Sigmoid colon (tissue), 6 donors: ENCODE measurements at regions not wholly inside any gene's neighbourhood (a gene's known extent, or its start where the extent isn't known, plus 50 kb on each side); places are given as distances from the start of the nearest gene placed in this dataset.

ENCODE experiments used
- DNase-seq: peaks from one replicate; pipeline ENCODE4 v3.0.0-alpha.2; 2019
- H3K27ac ChIP-seq, 4 donors: fragments of 200-600 bp; sonication (generic); one replicate each; pipeline ENCODE4 v1.5.1; 2016 to 2019; ENCODE audit warnings: mild to moderate bottlenecking in 1 of 4
- H3K27me3 ChIP-seq, 3 donors: fragments of 200-600 bp; sonication (generic); one replicate each; pipeline ENCODE4 v1.5.1; 2019; ENCODE audit warnings: mild to moderate bottlenecking in 1 of 3
- H3K36me3 ChIP-seq, 4 donors: fragments of 200-600 bp; sonication (generic); one replicate each; pipeline ENCODE4 v1.5.1; 2016 to 2019
- H3K4me1 ChIP-seq, 4 donors: fragments of 200-600 bp; sonication (generic); one replicate each; pipeline ENCODE4 v1.5.1; 2017 to 2019
- H3K4me3 ChIP-seq, 4 donors: fragments of 200-600 bp; sonication (generic); one replicate each; pipeline ENCODE4 v1.5.1; 2017 to 2019; ENCODE audit warnings: mild to moderate bottlenecking in 2 of 4, moderate library complexity in 1 of 4
- H3K9me3 ChIP-seq, 4 donors: fragments of 200-600 bp in 3 of 4; sonication (generic) in 3 of 4; one replicate each; pipeline versions ENCODE4 v1.5.1 to v1.6.1; 2013 to 2019
- EP300 ChIP-seq, 4 donors: sonication (generic); formaldehyde crosslinking; IDR thresholded peaks; one replicate each; pipeline ENCODE4 v1.6.1; 2017; ENCODE audit warnings: antibody characterized with exemption in 4 of 4
- POLR2A ChIP-seq, 2 donors: fragments of 450-650 bp; IDR thresholded peaks; one replicate each; pipeline ENCODE4 v1.6.1; 2016; ENCODE audit warnings: antibody characterized with exemption in 2 of 2, mild to moderate bottlenecking in 2 of 2, moderate library complexity in 2 of 2
- POLR2AphosphoS5 ChIP-seq, 4 donors: sonication (generic); formaldehyde crosslinking; IDR thresholded peaks; one replicate each; pipeline ENCODE4 v1.6.1; 2017; ENCODE audit warnings: antibody characterized with exemption in 4 of 4
- WGBS, 2 donors: extraction: QIAGEN DNeasy Blood & Tissue Kit; methylation state at CpG; one replicate each; pipeline ENCODE4 v1.1.7; 2013; 5-methylcytosine and 5-hydroxymethylcytosine counted together
- intact Hi-C: fragments of 100-400 bp; cut with DNase I; formaldehyde crosslinking; loops from one replicate; pipeline ENCODE4 v1.15.1; 2023
- TF ChIP-seq, protein P1 (sequence below), 4 experiments: fragments of 450-650 bp in 3 of 4; fragments of 200-600 bp in 1 of 4; IDR thresholded peaks; one replicate each; pipeline ENCODE4 v1.5.1; 2016 to 2019; ENCODE audit warnings: antibody characterized with exemption in 4 of 4, mild to moderate bottlenecking in 3 of 4, moderate library complexity in 2 of 4
- donor health status: healthy with polysubstance abuse.
- donor health status: healthy.

GRCh38 chr15:38050529-38051448 is 116.3 kb downstream of the TMCO5A start:
- H3K4me3 ChIP-seq: no peak overlapping the region
- H3K4me1 ChIP-seq: no peaks in the 10 kb centered on the region
- no peak for DNase-seq
- peak overlapping the region in 2 of 4 donors; percentile 4 to 32 for H3K27ac ChIP-seq
- H3K36me3 ChIP-seq: no peaks in the 10 kb centered on the region
- TF ChIP-seq EP300 (IDR thresholded peaks at IDR 0.05) (no peak), POLR2A (IDR thresholded peaks at IDR 0.05) (no peak), POLR2AphosphoS5 (IDR thresholded peaks at IDR 0.05) (no peak)
- TF ChIP-seq, protein P1, sequence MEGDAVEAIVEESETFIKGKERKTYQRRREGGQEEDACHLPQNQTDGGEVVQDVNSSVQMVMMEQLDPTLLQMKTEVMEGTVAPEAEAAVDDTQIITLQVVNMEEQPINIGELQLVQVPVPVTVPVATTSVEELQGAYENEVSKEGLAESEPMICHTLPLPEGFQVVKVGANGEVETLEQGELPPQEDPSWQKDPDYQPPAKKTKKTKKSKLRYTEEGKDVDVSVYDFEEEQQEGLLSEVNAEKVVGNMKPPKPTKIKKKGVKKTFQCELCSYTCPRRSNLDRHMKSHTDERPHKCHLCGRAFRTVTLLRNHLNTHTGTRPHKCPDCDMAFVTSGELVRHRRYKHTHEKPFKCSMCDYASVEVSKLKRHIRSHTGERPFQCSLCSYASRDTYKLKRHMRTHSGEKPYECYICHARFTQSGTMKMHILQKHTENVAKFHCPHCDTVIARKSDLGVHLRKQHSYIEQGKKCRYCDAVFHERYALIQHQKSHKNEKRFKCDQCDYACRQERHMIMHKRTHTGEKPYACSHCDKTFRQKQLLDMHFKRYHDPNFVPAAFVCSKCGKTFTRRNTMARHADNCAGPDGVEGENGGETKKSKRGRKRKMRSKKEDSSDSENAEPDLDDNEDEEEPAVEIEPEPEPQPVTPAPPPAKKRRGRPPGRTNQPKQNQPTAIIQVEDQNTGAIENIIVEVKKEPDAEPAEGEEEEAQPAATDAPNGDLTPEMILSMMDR (IDR thresholded peaks at IDR 0.05): no peak
- H3K9me3 ChIP-seq: no peaks in the 10 kb centered on the region
- 75 to 78% methylated on average over 4 of the region's 4 CpGs for WGBS, 2 donors
- H3K27me3 ChIP-seq: no peaks in the 10 kb centered on the region
- intact Hi-C loops: loop anchor here (5.0 kb wide), 1 partner anchor 48 kb away; no protein-coding TSS in a partner anchor

DNA sequence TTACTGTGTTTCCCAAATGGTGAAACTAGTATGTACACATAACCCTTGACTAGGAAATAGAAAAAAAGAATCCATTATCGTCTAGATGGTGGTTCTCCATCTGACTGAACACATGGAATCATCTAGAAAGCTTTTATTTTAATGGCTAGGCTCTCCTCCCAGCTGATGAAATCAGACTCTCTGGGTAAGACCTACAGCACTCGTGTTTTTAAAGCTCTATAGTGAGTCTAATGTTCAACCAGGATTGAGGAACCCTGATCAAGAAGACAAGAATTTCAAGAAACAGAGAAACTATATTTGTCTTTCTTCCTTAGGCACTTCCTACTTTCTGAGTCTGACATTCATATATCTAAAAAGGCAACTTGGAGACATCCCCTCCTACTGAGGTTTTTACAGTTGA is 118.8 kb downstream of the TMCO5A start:
- WGBS, 2 donors: 82 to 83% methylated on average over 2 of the region's 2 CpGs
- TF ChIP-seq EP300 (IDR thresholded peaks at IDR 0.05) (no peak), POLR2AphosphoS5 (IDR thresholded peaks at IDR 0.05) (no peak), POLR2A (IDR thresholded peaks at IDR 0.05) (no peak)
- TF ChIP-seq, protein P1 (IDR thresholded peaks at IDR 0.05): no peak

DNA sequence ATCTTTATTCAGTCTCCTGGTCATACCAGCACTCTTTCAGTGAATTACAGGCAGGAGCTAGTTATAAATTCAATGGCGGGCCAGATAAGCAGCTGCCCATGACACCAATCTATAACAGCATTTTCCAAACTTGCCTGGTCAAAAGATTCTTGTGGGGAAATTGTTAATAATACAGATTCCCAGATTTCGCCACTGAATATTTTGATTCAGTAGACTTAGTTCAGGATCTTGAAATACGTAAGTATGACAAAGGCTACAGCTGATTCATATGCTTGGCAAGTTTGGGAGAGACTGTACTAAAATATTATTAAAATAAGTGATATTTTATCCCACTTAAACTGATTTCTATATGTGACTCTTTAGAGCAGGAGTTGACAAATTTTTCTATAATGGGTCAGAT is 119.3 kb downstream of the TMCO5A start:
- no peaks in the 10 kb centered on the region for H3K9me3 ChIP-seq
- TF ChIP-seq POLR2A (IDR thresholded peaks at IDR 0.05) (no peak), POLR2AphosphoS5 (IDR thresholded peaks at IDR 0.05) (no peak)
- H3K36me3 ChIP-seq: no peaks in the 10 kb centered on the region
- WGBS, 2 donors: 95 to 97% methylated on average over 3 of the region's 3 CpGs
- no peaks in the 10 kb centered on the region for H3K27me3 ChIP-seq
- no peak overlapping the region for H3K4me3 ChIP-seq
- intact Hi-C loops: loop anchor here (5.0 kb wide), 1 partner anchor 51 kb away; no protein-coding TSS in a partner anchor
- DNase-seq: no peak
- no peaks in the 10 kb centered on the region for H3K4me1 ChIP-seq
- no peak overlapping the region for H3K27ac ChIP-seq

More for the DNA sequence above, 118.8 kb downstream of the TMCO5A start:
- Histone ChIP-seq H3K27me3 (no peaks in the 10 kb centered on the region), H3K9me3 (no peaks in the 10 kb centered on the region), H3K4me1 (no peaks in the 10 kb centered on the region), H3K27ac (no peak overlapping the region), H3K4me3 (no peak overlapping the region), H3K36me3 (no peaks in the 10 kb centered on the region)
- no peak for DNase-seq
- intact Hi-C loops: loop anchor here (5.0 kb wide), 1 partner anchor 51 kb away; no protein-coding TSS in a partner anchor

DNA sequence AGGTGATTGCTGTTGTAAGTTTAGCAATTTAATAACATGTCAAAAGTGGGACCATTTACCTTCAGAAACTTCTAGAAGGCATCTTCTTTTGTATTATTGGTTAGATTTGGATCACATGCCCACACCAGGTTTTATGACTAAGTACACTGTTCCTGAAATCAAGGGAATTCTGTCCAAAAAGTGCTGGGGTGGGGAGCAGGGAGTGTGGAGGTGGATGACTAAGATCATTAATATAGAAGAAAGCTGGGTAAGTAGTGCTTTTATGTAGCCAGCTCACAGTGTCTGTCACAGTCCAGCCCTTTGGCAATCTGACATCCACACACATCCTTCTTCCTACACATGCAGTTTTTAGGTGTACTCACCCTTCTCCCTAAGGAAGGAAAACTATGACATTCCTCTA is 120.0 kb downstream of the TMCO5A start:
- H3K4me1 ChIP-seq: no peaks in the 10 kb centered on the region
- no peaks in the 10 kb centered on the region for H3K27me3 ChIP-seq
- DNase-seq: no peak
- no peaks in the 10 kb centered on the region for H3K9me3 ChIP-seq
- no peak overlapping the region for H3K4me3 ChIP-seq
- H3K36me3 ChIP-seq: no peaks in the 10 kb centered on the region
- intact Hi-C loops: loop anchor here (5.0 kb wide), 1 partner anchor 52 kb away; no protein-coding TSS in a partner anchor
- no peak overlapping the region for H3K27ac ChIP-seq
- no peak for TF ChIP-seq POLR2AphosphoS5 (IDR thresholded peaks at IDR 0.05)
- TF ChIP-seq POLR2A (IDR thresholded peaks at IDR 0.05): no peak
- TF ChIP-seq EP300 (IDR thresholded peaks at IDR 0.05): no peak
- TF ChIP-seq, protein P1 (IDR thresholded peaks at IDR 0.05): no peak

- DNase-seq: no peak
- Histone ChIP-seq H3K36me3 (no peaks in the 10 kb centered on the region), H3K4me3 (no peak overlapping the region), H3K27me3 (no peaks in the 10 kb centered on the region), H3K27ac (no peak overlapping the region), H3K9me3 (no peaks in the 10 kb centered on the region), H3K4me1 (no peaks in the 10 kb centered on the region)
- WGBS, 2 donors: 76 to 82% methylated on average over 11 of the region's 11 CpGs
- intact Hi-C loops: no loop called here
- TF ChIP-seq EP300 (IDR thresholded peaks at IDR 0.05): no peak
- TF ChIP-seq POLR2AphosphoS5 (IDR thresholded peaks at IDR 0.05): no peak
- TF ChIP-seq, protein P1 (IDR thresholded peaks at IDR 0.05): no peak
- no peak for TF ChIP-seq POLR2A (IDR thresholded peaks at IDR 0.05)
Measured at GRCh38 chr15:38058596-38059075, 124.2 kb downstream of the TMCO5A start.
